WTC11 (cell line): ENCODE measurements at regions not wholly inside any gene's neighbourhood (a gene's known extent, or its start where the extent isn't known, plus 50 kb on each side); places are given as distances from the start of the nearest gene placed in this dataset.

ENCODE experiments used
- JUN ChIP-seq: sonication (generic); formaldehyde crosslinking; IDR thresholded peaks from 2 replicates; pipeline ENCODE4 v1.8.0; 2023; ENCODE audit warnings: mild to moderate bottlenecking, missing genetic modification reagents
- NFYB ChIP-seq: sonication (generic); formaldehyde crosslinking; conservative IDR thresholded peaks from 2 replicates; pipeline ENCODE4 v1.8.0; 2022; ENCODE audit warnings: low read depth, missing genetic modification reagents
- TF ChIP-seq, protein P1 (sequence below): fragments of 200-600 bp; IDR thresholded peaks from 2 replicates; pipeline ENCODE4 v1.8.0; 2022; ENCODE audit warnings: antibody characterized with exemption

DNA sequence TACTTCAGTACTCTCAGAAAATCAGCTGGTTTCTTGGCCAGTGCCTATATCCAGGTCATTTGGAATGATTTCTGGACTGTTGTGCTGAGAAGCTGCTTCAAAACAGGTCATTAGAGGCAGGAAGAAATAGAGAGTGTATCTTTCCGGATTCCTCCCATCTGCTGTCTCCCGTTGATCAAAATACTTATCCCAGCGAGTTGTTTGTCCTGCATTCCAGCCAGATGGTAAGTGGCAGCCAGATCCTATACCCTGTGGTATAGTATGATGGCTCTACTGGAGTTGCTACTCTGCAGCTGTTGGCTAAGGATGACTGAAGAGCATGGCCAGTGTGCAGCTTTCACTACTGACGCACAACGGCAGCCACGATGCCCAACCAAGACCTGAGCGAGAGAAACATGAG lies 560.9 kb upstream of the ANO5 start:
- TF ChIP-seq, protein P1, sequence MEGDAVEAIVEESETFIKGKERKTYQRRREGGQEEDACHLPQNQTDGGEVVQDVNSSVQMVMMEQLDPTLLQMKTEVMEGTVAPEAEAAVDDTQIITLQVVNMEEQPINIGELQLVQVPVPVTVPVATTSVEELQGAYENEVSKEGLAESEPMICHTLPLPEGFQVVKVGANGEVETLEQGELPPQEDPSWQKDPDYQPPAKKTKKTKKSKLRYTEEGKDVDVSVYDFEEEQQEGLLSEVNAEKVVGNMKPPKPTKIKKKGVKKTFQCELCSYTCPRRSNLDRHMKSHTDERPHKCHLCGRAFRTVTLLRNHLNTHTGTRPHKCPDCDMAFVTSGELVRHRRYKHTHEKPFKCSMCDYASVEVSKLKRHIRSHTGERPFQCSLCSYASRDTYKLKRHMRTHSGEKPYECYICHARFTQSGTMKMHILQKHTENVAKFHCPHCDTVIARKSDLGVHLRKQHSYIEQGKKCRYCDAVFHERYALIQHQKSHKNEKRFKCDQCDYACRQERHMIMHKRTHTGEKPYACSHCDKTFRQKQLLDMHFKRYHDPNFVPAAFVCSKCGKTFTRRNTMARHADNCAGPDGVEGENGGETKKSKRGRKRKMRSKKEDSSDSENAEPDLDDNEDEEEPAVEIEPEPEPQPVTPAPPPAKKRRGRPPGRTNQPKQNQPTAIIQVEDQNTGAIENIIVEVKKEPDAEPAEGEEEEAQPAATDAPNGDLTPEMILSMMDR = no peak
- TF ChIP-seq JUN (no peak), NFYB (CRISPR knock-in tag) (no peak)
